ENCODE measurements at regions not wholly inside any gene's neighbourhood (a gene's known extent, or its start where the extent isn't known, plus 50 kb on each side); places are given as distances from the start of the nearest gene placed in this dataset.

GRCh38 chr13:38086721-38087120, 217.1 kb upstream of the TRPC4 start:
- TF ChIP-seq POLR2A (IDR thresholded peaks at IDR 0.05; ENCODE audit: low read length) (no peak), GATA1 (IDR thresholded peaks at IDR 0.05; ENCODE audit: low read depth, low read length) (no peak)
